ENCODE measurements at regions not wholly inside any gene's neighbourhood (a gene's known extent, or its start where the extent isn't known, plus 50 kb on each side); places are given as distances from the start of the nearest gene placed in this dataset.

DNA sequence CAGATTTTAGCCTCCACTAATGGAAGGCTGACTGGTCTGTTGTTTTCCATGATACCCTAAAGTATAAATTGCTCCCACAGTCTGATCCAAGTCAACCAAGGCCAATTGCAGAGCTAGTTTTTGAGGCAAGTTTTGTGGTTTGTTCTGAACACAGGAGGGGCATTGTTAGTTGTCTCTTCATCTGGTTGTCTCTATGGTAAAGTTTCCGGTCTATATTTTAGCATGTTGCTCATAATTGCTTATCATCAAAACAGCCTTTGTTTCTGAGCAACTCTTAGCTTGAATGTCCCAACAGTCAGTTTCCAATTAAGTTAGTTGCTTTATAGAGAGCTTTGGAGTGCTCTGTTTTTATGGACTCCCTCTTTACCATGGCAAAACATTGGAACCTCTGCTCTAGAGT is 217.6 kb upstream of the CARD18 start:
- TF ChIP-seq POLR2A (IDR thresholded peaks at IDR 0.05; ENCODE audit: low read depth), result no peak
- TF ChIP-seq, protein P1, sequence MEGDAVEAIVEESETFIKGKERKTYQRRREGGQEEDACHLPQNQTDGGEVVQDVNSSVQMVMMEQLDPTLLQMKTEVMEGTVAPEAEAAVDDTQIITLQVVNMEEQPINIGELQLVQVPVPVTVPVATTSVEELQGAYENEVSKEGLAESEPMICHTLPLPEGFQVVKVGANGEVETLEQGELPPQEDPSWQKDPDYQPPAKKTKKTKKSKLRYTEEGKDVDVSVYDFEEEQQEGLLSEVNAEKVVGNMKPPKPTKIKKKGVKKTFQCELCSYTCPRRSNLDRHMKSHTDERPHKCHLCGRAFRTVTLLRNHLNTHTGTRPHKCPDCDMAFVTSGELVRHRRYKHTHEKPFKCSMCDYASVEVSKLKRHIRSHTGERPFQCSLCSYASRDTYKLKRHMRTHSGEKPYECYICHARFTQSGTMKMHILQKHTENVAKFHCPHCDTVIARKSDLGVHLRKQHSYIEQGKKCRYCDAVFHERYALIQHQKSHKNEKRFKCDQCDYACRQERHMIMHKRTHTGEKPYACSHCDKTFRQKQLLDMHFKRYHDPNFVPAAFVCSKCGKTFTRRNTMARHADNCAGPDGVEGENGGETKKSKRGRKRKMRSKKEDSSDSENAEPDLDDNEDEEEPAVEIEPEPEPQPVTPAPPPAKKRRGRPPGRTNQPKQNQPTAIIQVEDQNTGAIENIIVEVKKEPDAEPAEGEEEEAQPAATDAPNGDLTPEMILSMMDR (IDR thresholded peaks at IDR 0.05), result no peak

Measured in esophagus muscularis mucosa (tissue), 3 donors.